ENCODE measurements at regions not wholly inside any gene's neighbourhood (a gene's known extent, or its start where the extent isn't known, plus 50 kb on each side); places are given as distances from the start of the nearest gene placed in this dataset.

DNA sequence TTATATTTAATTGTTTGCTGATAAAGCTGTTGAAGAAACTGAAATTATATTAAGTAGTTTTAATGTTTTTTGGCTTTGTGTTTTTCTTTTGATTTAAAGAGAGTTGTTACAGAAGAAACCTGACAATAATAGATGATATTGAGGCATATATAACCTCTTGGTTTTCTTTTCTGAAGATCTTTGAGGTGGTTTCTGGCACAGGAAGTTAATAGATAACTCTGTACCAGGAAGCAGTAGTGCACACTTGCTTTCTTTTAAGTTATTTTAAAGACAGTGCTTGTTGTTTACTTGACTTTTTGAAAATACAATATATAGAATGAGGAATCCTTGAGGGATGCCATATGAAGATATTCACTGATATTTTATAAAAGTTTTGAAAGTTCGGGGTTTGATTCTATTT lies 209.0 kb upstream of the FBXO33 start:
- TF ChIP-seq POLR2AphosphoS5 (IDR thresholded peaks at IDR 0.05), result no peak
- TF ChIP-seq POLR2A (IDR thresholded peaks at IDR 0.05), result no peak

Data from stomach (tissue), 4 donors.